Epithelial cell of esophagus (primary cell): ENCODE measurements at regions not wholly inside any gene's neighbourhood (a gene's known extent, or its start where the extent isn't known, plus 50 kb on each side); places are given as distances from the start of the nearest gene placed in this dataset.
A peak's percentile ranks its signal among the peaks of the same experiment; 100 is the strongest.

ENCODE experiments used
- DNase-seq: peaks from one replicate; pipeline ENCODE4 v3.0.0; 2010; ENCODE audit warnings: low read depth
- H3K4me3 ChIP-seq: 2 replicates; pipeline ENCODE4 v1.5.1; 2011; ENCODE audit warnings: mild to moderate bottlenecking, low read length, control low read depth
- CTCF ChIP-seq: IDR thresholded peaks from 2 replicates; pipeline ENCODE4 v1.5.1; 2011; ENCODE audit warnings: low read depth, mild to moderate bottlenecking, low read length, control low read depth, inconsistent platforms; ENCODE audit not compliant: insufficient read depth; ENCODE audit errors: missing control alignments

- no peak overlapping the region for H3K4me3 ChIP-seq
- DNase-seq, result no peak
- TF ChIP-seq CTCF, result no peak
These were observed 159.5 kb downstream of the LY86 start for GRCh38 chr6:6748001-6748400.

GRCh38 chr6:6749702-6750491 is 161.4 kb downstream of the LY86 start:
- H3K4me3 ChIP-seq, result no peak overlapping the region
- peak; percentile 84 for DNase-seq
- no peak for TF ChIP-seq CTCF

GRCh38 chr6:6750594-6751265 is 162.2 kb downstream of the LY86 start:
- no peak for TF ChIP-seq CTCF
- H3K4me3 ChIP-seq, result no peak overlapping the region
- DNase-seq, result no peak

- no peak for DNase-seq
- H3K4me3 ChIP-seq, result no peak overlapping the region
- TF ChIP-seq CTCF, result no peak
These were observed 162.7 kb downstream of the LY86 start for GRCh38 chr6:6751266-6751596.

- no peak for DNase-seq
- TF ChIP-seq CTCF, result no peak
- no peak overlapping the region for H3K4me3 ChIP-seq
These were observed 163.1 kb downstream of the LY86 start for GRCh38 chr6:6751619-6752023.

- no peak for DNase-seq
- no peak overlapping the region for H3K4me3 ChIP-seq
- no peak for TF ChIP-seq CTCF
These were observed 163.6 kb downstream of the LY86 start for GRCh38 chr6:6752129-6752528.

- DNase-seq, result no peak
- TF ChIP-seq CTCF, result no peak
These were observed 164.8 kb downstream of the LY86 start for GRCh38 chr6:6753301-6753700.

More at GRCh38 chr6:6753301-6753700, 164.8 kb downstream of the LY86 start:
- H3K4me3 ChIP-seq, result no peak overlapping the region
